Panc1 (cell line): ENCODE measurements at regions not wholly inside any gene's neighbourhood (a gene's known extent, or its start where the extent isn't known, plus 50 kb on each side); places are given as distances from the start of the nearest gene placed in this dataset.
A peak's percentile ranks its signal among the peaks of the same experiment; 100 is the strongest.
"Not testable (repeated sequence)": the region's sequence is repeated elsewhere in the genome, so short reads cannot be mapped to it uniquely, and the experiment has no call there.

ENCODE experiments used
- ATAC-seq: fragments of 200-7000 bp; cut with Tn5 transposase; 2 replicates; pipeline ENCODE4 v1.9.1; 2020; ENCODE audit warnings: mild to moderate bottlenecking, moderate library complexity
- BruUV-seq: library from RNA; stranded (reverse); fragments of 400-500 nt; replicated peaks from 2 replicates; lab custom pipeline; 2021; lab: Mats Ljungman, UMichigan
- CTCF ChIA-PET: fragments of 300-600 bp; sonication (Branson Sonifier 250); formaldehyde crosslinking; loops from one replicate; lab custom pipeline; 2022; ENCODE audit warnings: antibody characterized with exemption; lab: Charles Lee
- POLR2A ChIA-PET: fragments of 300-600 bp; sonication (Branson Sonifier 250); formaldehyde crosslinking; loops from one replicate; lab custom pipeline; 2022; ENCODE audit warnings: antibody characterized with exemption; lab: Charles Lee
- DNase-seq: peaks from one replicate; pipeline ENCODE4 v3.0.0-alpha.2; 2010; ENCODE audit warnings: low read depth, low spot score
- H3K27ac ChIP-seq: 2 replicates; pipeline ENCODE4 v1.5.1; 2011; ENCODE audit warnings: mild to moderate bottlenecking, low read length, inconsistent platforms
- H3K27me3 ChIP-seq: fragments of 200-500 bp; sonication (Bioruptor generic); 2 replicates; pipeline ENCODE4 v1.6.0; 2014; ENCODE audit warnings: low read length, inconsistent platforms; ENCODE audit not compliant: control insufficient read depth, insufficient read depth
- H3K36me3 ChIP-seq: fragments of 200-500 bp; sonication (Bioruptor generic); 2 replicates; pipeline ENCODE4 v1.5.1; 2014; ENCODE audit warnings: inconsistent platforms, mild to moderate bottlenecking, low read length, moderate library complexity; ENCODE audit not compliant: control insufficient read depth, insufficient read depth
- H3K4me1 ChIP-seq: 2 replicates; pipeline ENCODE4 v1.5.1; 2011; ENCODE audit warnings: inconsistent platforms, mild to moderate bottlenecking, low read length, moderate library complexity; ENCODE audit not compliant: control insufficient read depth, insufficient read depth
- H3K4me3 ChIP-seq, 2 experiments: 2 replicates each; pipeline ENCODE4 v1.5.1; 2011 to 2012; ENCODE audit warnings: low read depth in 2 of 2, low read length in 2 of 2, mild to moderate bottlenecking in 2 of 2, inconsistent platforms in 1 of 2, moderate library complexity in 1 of 2
- H3K9me3 ChIP-seq: fragments of 200-500 bp; sonication (Bioruptor generic); 2 replicates; pipeline ENCODE4 v1.5.1; 2014; ENCODE audit warnings: low read depth, mild to moderate bottlenecking, inconsistent platforms, low read length, moderate library complexity; ENCODE audit not compliant: control insufficient read depth, insufficient read depth
- CTCF ChIP-seq: fragments of 450-650 bp; IDR thresholded peaks from 2 replicates; pipeline ENCODE4 v1.5.1; 2017; ENCODE audit warnings: mild to moderate bottlenecking
- POLR2AphosphoS5 ChIP-seq: IDR thresholded peaks from 2 replicates; pipeline ENCODE4 v1.6.1; 2012; ENCODE audit warnings: mild to moderate bottlenecking, low read depth, low read length, moderate library complexity
- REST ChIP-seq, 2 experiments: IDR thresholded peaks; 2 replicates each; pipeline ENCODE4 v1.6.1; 2011 to 2012; ENCODE audit warnings: low read depth in 2 of 2, control low read depth in 1 of 2, low read length in 1 of 2, mild to moderate bottlenecking in 1 of 2, moderate library complexity in 1 of 2; ENCODE audit not compliant: insufficient read depth in 1 of 2
- SIN3A ChIP-seq: IDR thresholded peaks from 2 replicates; pipeline ENCODE4 v1.6.1; 2012; ENCODE audit warnings: low read depth, mild to moderate bottlenecking, low read length, moderate library complexity, borderline replicate concordance; ENCODE audit not compliant: insufficient read depth
- TCF7L2 ChIP-seq: IDR thresholded peaks from 2 replicates; pipeline ENCODE4 v1.6.1; 2011; ENCODE audit warnings: mild to moderate bottlenecking, low read depth, low read length, inconsistent platforms
- in situ Hi-C: cut with HindIII; loops from 2 replicates; pipeline ENCODE4 v1.10.0; 2016; ENCODE audit warnings: low sequenced_read_pairs, low pct_unique_long_range_greater_than_20kb
- intact Hi-C: fragments of 100-400 bp; cut with micrococcal nuclease; formaldehyde crosslinking; loops from one replicate; pipeline ENCODE4 v1.10.0; 2022; ENCODE audit not compliant: unreplicated experiment

DNA sequence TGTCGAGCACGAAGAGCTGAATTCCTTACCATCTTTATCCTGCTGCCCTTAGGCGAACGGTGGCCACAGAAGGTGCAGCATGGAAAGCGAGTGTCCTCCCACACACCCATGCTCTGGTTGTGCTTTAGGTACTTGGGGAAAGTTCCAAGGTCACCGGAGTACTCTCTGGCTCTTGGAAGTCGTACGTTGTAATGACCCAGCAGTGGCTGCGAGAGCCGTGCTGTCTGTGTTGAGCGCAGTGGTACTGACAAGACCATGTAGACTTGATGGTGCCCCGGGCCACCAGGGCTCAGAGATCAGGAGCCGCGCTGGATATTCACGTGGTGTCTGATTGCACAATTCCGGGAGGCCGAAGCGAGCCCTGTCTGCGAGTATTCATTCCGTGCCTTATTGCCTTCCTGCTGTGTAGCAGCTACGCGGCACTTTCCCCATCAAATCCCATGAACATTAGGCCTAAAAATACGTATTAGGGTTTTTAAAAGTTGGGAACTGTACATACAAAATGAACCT lies 222.0 kb downstream of the ZNF516 start:
- no peak for DNase-seq
- Histone ChIP-seq H3K4me3 (no peak overlapping the region), H3K27me3 (peaks cover 22% of the 10 kb centered on the region), H3K36me3 (no peaks in the 10 kb centered on the region), H3K27ac (no peak overlapping the region), H3K4me1 (no peaks in the 10 kb centered on the region), H3K9me3 (no peaks in the 10 kb centered on the region)
- intact Hi-C loops (no loop called here), in situ Hi-C loops (no loop called here)
- BruUV-seq: no TSS peak
- TF ChIP-seq CTCF (no peak), SIN3A (no peak), TCF7L2 (no peak), POLR2AphosphoS5 (no peak), REST (IDR thresholded peaks at IDR 0.05; ENCODE audit: insufficient read depth in 1 of 2, low read depth in 2 of 2, low read length in 1 of 2) (no peak)
- POLR2A ChIA-PET: no interaction called here
- CTCF ChIA-PET: no interaction called here
- no peak for ATAC-seq

GRCh38 chr18:76267423-76267822 lies 227.6 kb downstream of the ZNF516 start:
- DNase-seq, H3K36me3 ChIP-seq, CTCF ChIA-PET, H3K27ac ChIP-seq, H3K4me1 ChIP-seq, H3K9me3 ChIP-seq, BruUV-seq, POLR2A ChIA-PET, H3K4me3 ChIP-seq, H3K27me3 ChIP-seq, in situ Hi-C loops, intact Hi-C loops, ATAC-seq: not testable (repeated sequence)

GRCh38 chr18:76266236-76266991 lies 228.6 kb downstream of the ZNF516 start:
- Histone ChIP-seq H3K9me3 (no peaks in the 10 kb centered on the region), H3K4me3 (peak overlapping the region in 1 of 2 experiments; percentile 16; a peak in 2 of 4 replicates), H3K4me1 (no peaks in the 10 kb centered on the region), H3K36me3 (no peaks in the 10 kb centered on the region), H3K27ac (no peak overlapping the region), H3K27me3 (peaks cover 16% of the 10 kb centered on the region)
- in situ Hi-C loops (no loop called here), intact Hi-C loops (no loop called here)
- ChIA-PET CTCF (no interaction called here), POLR2A (no interaction called here)
- TF ChIP-seq POLR2AphosphoS5: no peak
- no peak for TF ChIP-seq REST (IDR thresholded peaks at IDR 0.05; ENCODE audit: insufficient read depth in 1 of 2, low read depth in 2 of 2, low read length in 1 of 2)
- TF ChIP-seq SIN3A: no peak
- TF ChIP-seq TCF7L2: no peak
- TF ChIP-seq CTCF: no peak
- DNase-seq (no peak), ATAC-seq (no peak)
- BruUV-seq: no TSS peak
